Muscle of arm (tissue), 1 donor: ENCODE measurements at regions not wholly inside any gene's neighbourhood (a gene's known extent, or its start where the extent isn't known, plus 50 kb on each side); places are given as distances from the start of the nearest gene placed in this dataset.
"Not testable (repeated sequence)": the region's sequence is repeated elsewhere in the genome, so short reads cannot be mapped to it uniquely, and the experiment has no call there.

Experiments
- DNase-seq: peaks from one replicate; pipeline ENCODE4 v3.0.0-alpha.2; 2013

DNA sequence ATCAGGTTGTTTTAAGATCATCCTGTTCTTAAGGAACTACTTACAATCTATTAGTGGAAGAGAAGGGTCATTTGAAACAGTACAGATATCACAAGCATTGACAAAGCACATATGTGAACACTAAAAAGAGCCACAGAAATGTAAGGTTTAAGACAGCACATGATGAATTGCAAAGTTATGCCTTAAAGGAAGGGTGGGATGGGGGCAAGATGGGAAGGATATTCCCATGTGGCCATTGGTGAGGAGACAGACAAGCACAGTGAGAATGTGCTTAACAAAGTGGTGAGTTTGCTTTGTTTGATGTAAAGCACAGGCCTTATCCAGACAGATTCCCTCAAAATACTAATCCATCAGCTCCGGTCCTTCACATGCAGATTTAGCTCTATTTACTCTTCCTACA is 151.6 kb upstream of the IVNS1ABP start:
- no peak for DNase-seq

DNA sequence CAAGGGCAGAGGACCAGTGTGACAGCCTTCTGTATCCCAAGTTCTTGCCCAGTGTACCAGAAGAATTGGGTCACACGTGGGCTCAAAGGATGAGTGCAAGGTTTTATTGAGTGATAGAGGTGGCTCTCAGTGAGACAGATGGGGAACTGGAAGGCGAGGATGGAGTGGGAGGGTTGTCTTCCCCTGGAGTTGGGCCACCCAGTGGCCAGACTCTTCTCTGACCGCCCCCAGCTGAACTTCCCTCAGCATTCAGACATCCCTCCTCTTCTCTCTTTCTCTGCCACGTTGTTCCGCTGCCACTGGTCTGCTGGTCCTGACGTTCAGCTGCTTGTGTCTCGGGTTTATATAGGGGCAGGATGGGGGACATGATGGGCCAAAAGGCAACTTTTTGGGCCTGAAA is 150.1 kb upstream of the IVNS1ABP start:
- no peak for DNase-seq

GRCh38 chr1:185464777-185465176 is 147.7 kb upstream of the IVNS1ABP start:
- DNase-seq: no peak

- no peak for DNase-seq
These were observed 146.4 kb upstream of the IVNS1ABP start for GRCh38 chr1:185463433-185463832.

DNA sequence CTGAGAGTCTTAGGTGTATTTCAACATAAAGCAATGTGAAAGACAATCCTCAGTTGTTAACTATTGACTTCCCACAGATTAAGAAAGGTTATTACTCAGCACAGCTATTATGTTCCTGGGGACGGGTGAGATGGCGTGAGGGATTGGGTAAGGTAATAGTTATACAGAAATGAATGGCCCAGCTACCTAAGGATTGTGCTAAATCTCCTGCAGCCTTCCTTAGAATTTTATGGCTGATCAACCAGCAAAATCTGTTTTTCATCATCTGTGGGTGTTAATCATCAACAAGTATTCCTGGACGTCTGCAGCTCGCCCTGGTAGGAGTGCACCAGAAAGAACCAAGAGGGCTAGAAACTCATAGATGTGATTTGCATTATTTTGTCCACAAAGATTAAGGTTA is 146.0 kb upstream of the IVNS1ABP start:
- no peak for DNase-seq

- DNase-seq: not testable (repeated sequence)
These were observed 143.7 kb upstream of the IVNS1ABP start for GRCh38 chr1:185460723-185461122.

- DNase-seq: no peak
These were observed 142.1 kb upstream of the IVNS1ABP start for GRCh38 chr1:185459141-185459540.

DNA sequence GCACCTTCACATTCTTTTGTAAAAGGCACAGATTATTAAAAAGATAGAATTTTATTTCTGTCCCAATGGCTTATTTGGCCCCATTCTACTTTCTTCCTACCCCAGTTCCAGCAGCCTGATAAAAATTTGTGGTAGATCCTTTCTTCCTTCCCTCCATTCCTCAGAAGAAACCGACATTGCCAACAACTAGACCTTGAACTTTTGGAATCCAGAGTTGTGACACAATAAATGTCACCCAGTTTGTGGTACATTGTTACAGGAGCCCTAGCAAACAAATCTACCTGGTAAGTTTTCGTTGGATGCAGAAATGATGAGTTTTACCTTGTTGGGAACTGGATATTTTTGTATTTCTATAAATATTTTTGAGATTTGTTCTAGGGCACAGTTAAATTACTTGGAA is 141.6 kb upstream of the IVNS1ABP start:
- DNase-seq: no peak

DNA sequence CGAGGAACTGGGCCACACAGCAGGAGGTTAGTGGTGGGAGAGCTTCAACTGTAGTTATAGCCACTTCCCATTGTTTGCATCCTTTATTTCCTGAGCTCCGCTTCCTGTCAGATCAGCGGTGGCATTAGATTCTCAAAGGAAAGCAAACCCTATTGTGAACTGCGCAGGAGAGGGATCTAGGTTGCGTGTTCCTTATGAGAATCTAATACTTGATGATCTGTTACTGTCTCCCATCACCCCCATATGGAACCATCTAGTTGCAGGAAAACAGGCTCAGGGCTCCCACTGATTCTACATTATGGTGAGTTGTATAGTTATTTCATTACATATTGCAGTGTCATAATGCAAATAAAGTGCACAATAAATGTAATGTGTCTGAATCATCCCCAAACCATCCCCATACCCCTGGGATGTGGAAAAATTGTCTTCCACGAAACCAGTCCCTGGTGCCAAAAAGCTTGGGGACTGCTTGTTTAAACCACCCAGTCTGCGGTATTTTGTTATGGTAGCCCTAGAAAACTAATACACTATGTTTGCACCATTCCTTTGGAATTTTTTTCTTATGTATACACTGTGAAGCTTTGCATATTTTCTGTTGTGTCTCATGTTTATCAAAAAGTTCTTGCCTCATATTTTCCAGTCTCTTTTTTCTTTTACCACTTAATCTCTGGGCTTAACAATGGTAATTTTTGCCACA is 136.6 kb upstream of the IVNS1ABP start:
- DNase-seq: no peak

DNA sequence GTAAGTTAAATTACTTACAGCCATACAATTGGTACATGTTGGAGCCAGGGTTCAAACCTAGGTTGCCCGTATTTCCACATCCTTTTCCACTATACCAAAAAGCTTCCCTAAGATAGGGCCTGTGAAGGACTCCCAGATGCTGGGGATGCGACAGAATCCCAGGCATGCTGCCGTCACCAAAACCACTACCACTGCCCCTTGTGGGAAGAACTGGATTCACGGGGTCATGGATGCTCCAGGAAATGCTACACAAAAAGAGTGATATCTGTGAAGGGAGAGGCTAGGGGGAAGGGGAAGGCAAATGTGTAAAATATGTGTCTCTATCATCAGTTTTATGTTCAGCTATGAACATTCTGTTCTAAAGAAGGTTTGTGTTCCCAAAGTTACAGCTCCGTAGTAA is 133.9 kb upstream of the IVNS1ABP start:
- DNase-seq: no peak

GRCh38 chr1:185450060-185450788 is 133.2 kb upstream of the IVNS1ABP start:
- no peak for DNase-seq

DNA sequence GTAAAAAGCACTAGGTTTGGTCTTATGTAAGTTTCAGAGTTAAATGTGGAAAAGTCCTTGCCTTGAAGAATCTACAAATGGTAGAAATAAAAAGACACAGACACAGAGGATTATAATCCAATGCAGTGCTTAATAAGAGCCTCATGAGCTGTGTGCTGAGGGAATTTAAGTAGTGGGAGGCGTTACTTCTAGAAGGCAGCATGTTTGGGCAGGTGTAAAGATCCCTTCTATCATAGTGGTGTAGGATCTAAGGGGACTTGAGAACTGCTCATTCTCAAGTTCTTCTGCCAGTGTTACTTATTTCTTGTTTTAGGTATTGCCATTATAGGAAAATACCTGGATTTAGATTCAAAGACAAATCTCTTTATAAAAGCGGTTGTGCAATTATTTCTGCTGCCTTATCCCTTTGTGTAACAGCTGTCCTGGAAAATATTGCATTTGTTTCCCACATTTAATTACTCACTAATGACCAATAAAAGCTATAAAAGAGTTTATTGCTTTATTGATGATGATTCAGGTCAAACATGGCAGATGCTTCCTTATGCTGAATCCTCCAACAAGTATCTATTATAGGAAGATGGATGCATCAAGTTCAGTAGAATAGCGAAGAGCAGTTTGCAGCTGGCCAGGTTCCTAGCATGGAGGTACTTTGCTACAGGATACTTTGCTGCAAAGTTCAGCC is 132.5 kb upstream of the IVNS1ABP start:
- DNase-seq: no peak

DNA sequence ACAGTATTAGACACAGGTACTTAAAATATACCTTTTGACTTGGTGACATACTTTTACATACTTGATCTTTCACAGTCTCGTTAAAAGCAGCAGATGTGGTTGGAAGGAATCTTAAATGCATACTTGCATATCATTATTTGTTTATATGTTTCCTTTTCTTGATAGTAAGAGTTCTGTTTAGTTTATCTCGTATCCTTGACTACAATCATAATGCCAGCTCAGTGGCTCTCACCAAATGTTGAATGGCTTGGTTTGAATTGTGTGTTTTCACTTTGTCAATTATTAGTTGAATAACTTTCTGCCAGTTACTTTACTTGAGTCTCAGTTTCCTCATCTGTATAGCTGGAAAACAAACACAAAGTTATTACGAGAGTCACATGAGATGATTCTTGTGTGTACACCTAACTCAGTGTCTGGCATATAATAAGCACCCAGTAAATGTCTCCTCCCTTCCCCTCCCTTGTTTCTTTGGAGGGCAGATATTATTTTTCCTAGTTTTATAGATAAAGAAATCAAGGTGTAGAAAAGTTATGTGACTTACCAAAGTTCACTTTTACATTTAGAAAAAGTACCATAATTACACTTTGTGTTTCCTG is 131.6 kb upstream of the IVNS1ABP start:
- no peak for DNase-seq

GRCh38 chr1:185446131-185446530 is 129.1 kb upstream of the IVNS1ABP start:
- no peak for DNase-seq

GRCh38 chr1:185445594-185445993 is 128.6 kb upstream of the IVNS1ABP start:
- DNase-seq: no peak

- no peak for DNase-seq
These were observed 127.6 kb upstream of the IVNS1ABP start for GRCh38 chr1:185444676-185445075.

DNA sequence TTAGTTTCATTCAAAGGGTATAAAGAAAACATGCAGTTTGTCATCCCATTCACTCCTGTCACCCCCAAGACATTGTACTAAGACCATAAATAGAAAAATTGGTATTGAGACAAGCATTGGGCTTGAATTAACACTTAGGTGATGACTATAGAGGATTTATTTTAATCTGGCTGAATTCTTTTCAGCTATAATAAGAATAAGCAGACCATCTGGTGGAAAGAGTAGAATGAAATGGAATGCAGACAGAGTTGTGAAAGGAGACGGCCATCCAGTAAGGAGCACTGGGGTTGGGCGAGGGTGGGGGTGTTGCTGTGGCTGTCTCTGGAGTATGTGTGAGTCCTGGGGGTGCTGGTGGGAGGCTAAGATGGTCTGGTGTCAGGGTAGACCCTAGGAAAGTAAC is 125.0 kb upstream of the IVNS1ABP start:
- DNase-seq: no peak

- no peak for DNase-seq
These were observed 124.6 kb upstream of the IVNS1ABP start for GRCh38 chr1:185441605-185442004.

- no peak for DNase-seq
These were observed 123.8 kb upstream of the IVNS1ABP start for GRCh38 chr1:185440877-185441276.

DNA sequence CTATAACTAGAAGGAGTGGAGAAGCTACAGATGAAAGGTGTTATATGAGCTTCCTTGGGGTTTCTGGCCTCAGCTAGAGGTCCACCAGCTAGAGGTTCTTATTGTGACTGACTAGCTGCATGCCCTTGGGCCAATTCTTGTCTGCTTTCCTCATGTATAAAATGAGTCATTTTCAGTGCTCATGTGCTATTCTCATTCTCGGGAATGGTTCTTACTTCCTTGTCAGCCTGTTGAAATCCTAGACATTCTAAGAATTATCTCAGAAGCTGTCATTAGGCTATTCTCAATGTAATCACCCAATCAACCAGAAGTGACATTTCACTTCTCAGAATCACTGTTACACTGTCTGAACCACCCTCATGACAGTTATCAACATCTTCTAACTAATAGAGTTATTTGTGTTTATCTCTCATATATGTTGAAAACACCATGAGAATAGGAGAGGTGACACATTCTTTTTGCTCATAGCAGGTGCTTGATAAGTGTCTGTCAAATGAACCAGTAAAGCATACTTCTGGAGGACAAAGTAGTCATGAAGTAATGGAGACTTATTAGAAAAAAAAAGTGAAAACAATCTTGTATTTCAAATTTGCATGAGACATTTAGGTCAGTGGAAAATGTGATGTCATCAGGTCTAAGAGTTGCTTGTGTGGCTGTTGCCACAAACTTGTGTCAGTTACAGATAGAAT is 122.8 kb upstream of the IVNS1ABP start:
- no peak for DNase-seq

DNA sequence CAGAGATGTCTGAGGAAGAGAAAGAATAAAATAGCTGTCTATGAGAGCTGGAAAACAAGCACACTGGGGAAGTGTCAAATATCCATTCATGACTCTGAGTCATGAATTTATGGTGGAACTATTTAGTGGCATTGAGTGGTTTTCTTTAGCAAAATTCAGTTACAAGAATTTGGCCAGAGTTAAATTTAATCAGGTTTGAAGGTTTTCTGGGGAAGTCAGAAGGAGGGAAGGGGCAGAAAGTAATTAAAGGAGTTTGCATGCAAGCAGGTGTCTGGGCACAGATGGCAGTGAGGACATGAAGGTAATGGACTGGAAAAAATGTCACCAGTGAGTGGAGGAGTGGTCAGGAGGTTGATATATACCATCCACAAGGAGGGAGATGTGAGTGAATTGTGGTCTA is 121.9 kb upstream of the IVNS1ABP start:
- DNase-seq: no peak
